OCI-LY7 (cell line): ENCODE measurements at regions not wholly inside any gene's neighbourhood (a gene's known extent, or its start where the extent isn't known, plus 50 kb on each side); places are given as distances from the start of the nearest gene placed in this dataset.

ENCODE experiments used
- BruUV-seq: library from RNA; stranded (reverse); fragments of 400-500 nt; replicated peaks from 2 replicates; lab custom pipeline; 2021; lab: Mats Ljungman, UMichigan
- CTCF ChIA-PET: fragments of 300-600 bp; sonication (Branson Sonifier 250); formaldehyde crosslinking; loops from one replicate; lab custom pipeline; 2022; ENCODE audit warnings: antibody characterized with exemption; ENCODE audit not compliant: unreplicated experiment; lab: Charles Lee
- POLR2A ChIA-PET: fragments of 300-600 bp; sonication (Branson Sonifier 250); formaldehyde crosslinking; loops from one replicate; lab custom pipeline; 2022; ENCODE audit warnings: antibody characterized with exemption; lab: Charles Lee
- DNase-seq: peaks from one replicate; pipeline ENCODE4 v3.0.0-alpha.2; 2015; ENCODE audit warnings: low spot score
- H2AFZ ChIP-seq: fragments of 200-600 bp; sonication (generic), shearing (Covaris generic); 2 replicates; pipeline ENCODE4 v1.6.1; 2014; ENCODE audit warnings: mild to moderate bottlenecking, antibody characterized with exemption, low read length, moderate library complexity
- H3K27ac ChIP-seq: fragments of 200-600 bp; sonication (generic); 2 replicates; pipeline ENCODE4 v1.5.1; 2014; ENCODE audit warnings: mixed run types, low read depth, mild to moderate bottlenecking, moderate library complexity, low read length, inconsistent platforms; ENCODE audit not compliant: poor library complexity, severe bottlenecking
- H3K36me3 ChIP-seq: fragments of 200-600 bp; sonication (generic); 2 replicates; pipeline ENCODE4 v1.6.1; 2014; ENCODE audit warnings: mild to moderate bottlenecking, antibody characterized with exemption, low read length, moderate library complexity, mixed read lengths; ENCODE audit not compliant: insufficient read depth
- H3K4me1 ChIP-seq: fragments of 200-600 bp; sonication (generic); 2 replicates; pipeline ENCODE4 v1.5.1; 2014; ENCODE audit warnings: mild to moderate bottlenecking, low read length; ENCODE audit not compliant: insufficient read depth, poor library complexity, severe bottlenecking
- H3K4me2 ChIP-seq: fragments of 200-600 bp; sonication (generic); 2 replicates; pipeline ENCODE4 v1.6.1; 2014; ENCODE audit warnings: mild to moderate bottlenecking, low read length
- H3K4me3 ChIP-seq: fragments of 200-600 bp; sonication (generic); 2 replicates; pipeline ENCODE4 v1.5.1; 2014; ENCODE audit warnings: mild to moderate bottlenecking, low read depth, low read length; ENCODE audit not compliant: poor library complexity, severe bottlenecking
- H3K79me2 ChIP-seq: fragments of 200-600 bp; sonication (generic); 2 replicates; pipeline ENCODE4 v1.6.1; 2016; ENCODE audit warnings: low read depth, mild to moderate bottlenecking, low read length, moderate library complexity, mixed read lengths; ENCODE audit not compliant: insufficient read depth
- H3K9me2 ChIP-seq: fragments of 200-600 bp; sonication (generic); 2 replicates; pipeline ENCODE4 v1.6.1; 2016; ENCODE audit warnings: mild to moderate bottlenecking, low read length, mixed read lengths; ENCODE audit not compliant: insufficient read depth
- H3K9me3 ChIP-seq: fragments of 200-600 bp; sonication (generic); 2 replicates; pipeline ENCODE4 v1.6.1; 2014; ENCODE audit warnings: mild to moderate bottlenecking, mixed run types, low read length, mixed read lengths
- H4K20me1 ChIP-seq: fragments of 200-600 bp; sonication (generic); 2 replicates; pipeline ENCODE4 v1.6.1; 2014; ENCODE audit warnings: mild to moderate bottlenecking, antibody characterized with exemption, low read length, moderate library complexity, mixed read lengths; ENCODE audit not compliant: insufficient read depth
- EZH2phosphoT487 ChIP-seq: fragments of 200-600 bp; sonication (generic); IDR thresholded peaks from 2 replicates; pipeline ENCODE4 v1.6.1; 2018; ENCODE audit warnings: low read depth, borderline replicate concordance, mild to moderate bottlenecking, mixed run types, antibody characterized with exemption, low read length, moderate library complexity, mixed read lengths
- intact Hi-C: fragments of 100-400 bp; cut with micrococcal nuclease; formaldehyde crosslinking; loops from one replicate; pipeline ENCODE4 v1.10.0; 2022; ENCODE audit not compliant: unreplicated experiment
- TF ChIP-seq, protein P1 (sequence below): fragments of 200-600 bp; sonication (generic); conservative IDR thresholded peaks from 2 replicates; pipeline ENCODE4 v1.5.1; 2014; ENCODE audit warnings: mild to moderate bottlenecking, antibody characterized with exemption, low read length, moderate library complexity, mixed read lengths

DNA sequence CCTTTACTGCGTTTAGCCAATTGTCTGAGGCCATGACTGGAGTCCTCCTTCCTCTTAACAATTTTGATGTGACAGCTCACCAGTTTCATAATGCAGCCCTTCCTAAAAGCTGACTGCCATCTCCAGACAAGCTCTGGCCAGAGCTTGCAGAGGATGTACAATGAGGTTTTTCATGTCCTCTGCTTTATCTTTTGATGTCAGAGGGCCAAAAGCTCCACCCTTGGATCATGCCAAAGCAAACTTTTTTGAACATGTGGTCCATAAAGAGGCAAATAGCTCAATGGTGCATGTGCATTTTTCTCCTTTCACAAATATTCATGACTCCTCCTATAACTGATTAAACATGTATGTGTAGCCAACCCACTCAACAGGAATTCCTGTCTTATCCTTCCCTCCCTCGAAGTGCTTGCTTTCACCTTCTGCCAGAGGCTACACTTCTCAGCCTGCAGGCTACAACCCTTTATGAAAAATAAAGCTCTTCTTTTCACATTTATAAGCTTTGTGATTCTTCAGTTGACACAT is 266.2 kb downstream of the FBXO15 start:
- H3K9me3 ChIP-seq = no peaks in the 10 kb centered on the region
- H3K4me2 ChIP-seq = no peak overlapping the region
- H3K27ac ChIP-seq = no peak overlapping the region
- TF ChIP-seq, protein P1, sequence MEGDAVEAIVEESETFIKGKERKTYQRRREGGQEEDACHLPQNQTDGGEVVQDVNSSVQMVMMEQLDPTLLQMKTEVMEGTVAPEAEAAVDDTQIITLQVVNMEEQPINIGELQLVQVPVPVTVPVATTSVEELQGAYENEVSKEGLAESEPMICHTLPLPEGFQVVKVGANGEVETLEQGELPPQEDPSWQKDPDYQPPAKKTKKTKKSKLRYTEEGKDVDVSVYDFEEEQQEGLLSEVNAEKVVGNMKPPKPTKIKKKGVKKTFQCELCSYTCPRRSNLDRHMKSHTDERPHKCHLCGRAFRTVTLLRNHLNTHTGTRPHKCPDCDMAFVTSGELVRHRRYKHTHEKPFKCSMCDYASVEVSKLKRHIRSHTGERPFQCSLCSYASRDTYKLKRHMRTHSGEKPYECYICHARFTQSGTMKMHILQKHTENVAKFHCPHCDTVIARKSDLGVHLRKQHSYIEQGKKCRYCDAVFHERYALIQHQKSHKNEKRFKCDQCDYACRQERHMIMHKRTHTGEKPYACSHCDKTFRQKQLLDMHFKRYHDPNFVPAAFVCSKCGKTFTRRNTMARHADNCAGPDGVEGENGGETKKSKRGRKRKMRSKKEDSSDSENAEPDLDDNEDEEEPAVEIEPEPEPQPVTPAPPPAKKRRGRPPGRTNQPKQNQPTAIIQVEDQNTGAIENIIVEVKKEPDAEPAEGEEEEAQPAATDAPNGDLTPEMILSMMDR = no peak
- TF ChIP-seq EZH2phosphoT487 = no peak
- DNase-seq = no peak
- no peaks in the 10 kb centered on the region for H3K79me2 ChIP-seq
- no TSS peak for BruUV-seq
- POLR2A ChIA-PET = interaction anchor here (0.6 kb wide), 1 partner anchor 54 kb away, joined by 4 read pairs; no protein-coding TSS in a partner anchor
- CTCF ChIA-PET = no interaction called here
- H3K4me1 ChIP-seq = no peaks in the 10 kb centered on the region
- no peaks in the 10 kb centered on the region for H3K36me3 ChIP-seq
- no peaks in the 10 kb centered on the region for H4K20me1 ChIP-seq
- intact Hi-C loops = no loop called here
- no peaks in the 10 kb centered on the region for H3K9me2 ChIP-seq
- H3K4me3 ChIP-seq = no peak overlapping the region
- no peak overlapping the region for H2AFZ ChIP-seq

DNA sequence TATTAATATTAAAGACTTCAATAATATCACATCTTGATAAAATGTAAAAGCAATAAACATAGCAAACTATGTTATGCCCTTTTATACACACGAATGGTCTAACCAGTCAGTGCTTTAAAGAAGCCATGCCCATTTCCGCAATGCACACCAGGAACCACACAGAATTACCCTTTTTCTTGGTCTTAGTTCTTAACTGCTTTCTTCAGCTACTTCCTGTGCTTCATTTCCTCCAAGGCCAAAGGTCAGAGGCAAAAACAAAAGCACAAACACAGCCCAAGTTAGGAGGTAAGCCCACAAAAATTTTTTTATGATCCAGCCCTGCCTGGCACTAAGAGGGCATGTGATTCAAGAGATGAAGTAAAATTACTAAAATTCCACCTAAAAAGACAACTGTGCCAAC is 267.2 kb downstream of the FBXO15 start:
- H3K4me1 ChIP-seq = no peaks in the 10 kb centered on the region
- ChIA-PET POLR2A (no interaction called here), CTCF (no interaction called here)
- no peak for DNase-seq
- H3K79me2 ChIP-seq = no peaks in the 10 kb centered on the region
- no peak for TF ChIP-seq EZH2phosphoT487
- TF ChIP-seq, protein P1 = no peak
- intact Hi-C loops = no loop called here
- H3K27ac ChIP-seq = no peak overlapping the region
- BruUV-seq = no TSS peak
- no peak overlapping the region for H3K4me3 ChIP-seq
- H2AFZ ChIP-seq = no peak overlapping the region
- no peak overlapping the region for H3K4me2 ChIP-seq
- no peaks in the 10 kb centered on the region for H3K36me3 ChIP-seq
- no peaks in the 10 kb centered on the region for H4K20me1 ChIP-seq
- no peaks in the 10 kb centered on the region for H3K9me3 ChIP-seq
- no peaks in the 10 kb centered on the region for H3K9me2 ChIP-seq

DNA sequence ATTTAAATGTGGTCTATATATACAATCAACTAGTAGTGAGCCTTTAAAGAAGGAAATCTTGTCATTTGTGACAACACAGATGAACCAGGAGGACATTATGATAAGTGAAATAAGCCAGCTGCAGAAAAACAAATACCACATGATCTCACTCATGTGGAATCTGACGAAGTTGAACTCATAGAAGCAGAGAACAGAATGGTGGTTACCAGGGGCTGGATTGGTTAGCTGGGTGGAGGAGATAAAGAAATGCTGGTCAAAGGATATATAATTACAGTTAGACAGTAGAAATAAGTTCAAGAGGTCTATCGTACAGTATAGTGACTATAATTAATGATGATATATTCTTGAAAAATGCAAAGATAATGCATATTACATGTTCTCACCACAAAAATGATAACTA is 267.9 kb downstream of the FBXO15 start:
- ChIA-PET POLR2A (no interaction called here), CTCF (no interaction called here)
- no peak for TF ChIP-seq EZH2phosphoT487
- TF ChIP-seq, protein P1 = no peak
- no TSS peak for BruUV-seq
- H2AFZ ChIP-seq = no peak overlapping the region
- H3K4me2 ChIP-seq = no peak overlapping the region
- no peaks in the 10 kb centered on the region for H3K9me3 ChIP-seq
- intact Hi-C loops = no loop called here
- no peaks in the 10 kb centered on the region for H3K36me3 ChIP-seq
- H3K4me3 ChIP-seq = no peak overlapping the region
- DNase-seq = no peak
- no peaks in the 10 kb centered on the region for H3K4me1 ChIP-seq
- no peaks in the 10 kb centered on the region for H3K9me2 ChIP-seq
- H3K79me2 ChIP-seq = no peaks in the 10 kb centered on the region
- no peaks in the 10 kb centered on the region for H4K20me1 ChIP-seq
- no peak overlapping the region for H3K27ac ChIP-seq
